Progenitor cell of endocrine pancreas (in vitro differentiated cells): ENCODE measurements at regions not wholly inside any gene's neighbourhood (a gene's known extent, or its start where the extent isn't known, plus 50 kb on each side); places are given as distances from the start of the nearest gene placed in this dataset.

ENCODE experiments used
- DNase-seq: peaks from one replicate; pipeline ENCODE4 v3.0.0; 2021; ENCODE audit warnings: low spot score; ENCODE audit not compliant: unreplicated experiment
- H3K27ac Mint-ChIP-seq: 2 replicates; pipeline ENCODE4 v1.8.0; 2021; ENCODE audit warnings: mild to moderate bottlenecking, moderate library complexity, mixed read lengths
- H3K27me3 Mint-ChIP-seq: 2 replicates; pipeline ENCODE4 v1.8.0; 2021; ENCODE audit warnings: mixed read lengths
- H3K36me3 Mint-ChIP-seq: 2 replicates; pipeline ENCODE4 v1.8.0; 2022; ENCODE audit warnings: mixed read lengths; ENCODE audit not compliant: insufficient read depth
- H3K4me1 Mint-ChIP-seq: 2 replicates; pipeline ENCODE4 v1.8.0; 2021; ENCODE audit warnings: low read depth, mixed read lengths
- H3K4me3 Mint-ChIP-seq: 2 replicates; pipeline ENCODE4 v1.8.0; 2021; ENCODE audit warnings: low read depth, mild to moderate bottlenecking, moderate library complexity, mixed read lengths
- H3K9me3 Mint-ChIP-seq: 2 replicates; pipeline ENCODE4 v1.8.0; 2021; ENCODE audit warnings: low read depth, mixed read lengths
- TF ChIP-seq, protein P1 (sequence below): fragments of 200-600 bp; sonication (generic); IDR thresholded peaks from one replicate; pipeline ENCODE4 v1.5.0; 2021; ENCODE audit warnings: antibody characterized with exemption, mild to moderate bottlenecking; ENCODE audit not compliant: unreplicated experiment

DNA sequence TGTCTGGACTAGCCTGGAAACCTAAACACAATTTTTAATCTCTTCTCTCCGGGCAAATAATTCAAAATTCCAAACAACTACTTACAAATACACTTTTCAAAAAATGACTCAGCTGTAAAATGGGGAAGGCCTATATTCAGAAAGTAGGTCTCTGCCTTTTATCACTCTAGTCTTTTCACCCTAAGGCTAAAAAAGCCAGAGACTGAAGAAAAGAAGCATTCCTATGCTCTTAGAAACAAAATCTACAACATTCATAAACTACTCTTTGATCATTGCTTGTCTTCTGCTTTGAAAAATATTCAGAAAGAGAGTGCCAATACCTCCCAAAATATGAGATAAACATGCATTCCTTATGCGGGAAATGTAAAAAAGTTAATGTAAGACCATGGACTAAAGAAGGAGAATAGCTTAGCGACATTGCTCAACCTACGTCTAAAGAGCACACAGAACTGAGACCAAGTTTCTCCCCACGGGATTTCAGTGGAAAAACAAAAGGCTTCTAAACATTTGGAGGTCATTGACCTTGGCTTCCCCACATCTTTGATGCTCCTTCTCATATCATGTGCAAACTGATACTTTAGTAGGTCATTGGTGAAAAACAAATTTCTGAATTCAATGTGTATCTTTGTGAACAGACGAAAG lies 74.4 kb upstream of the EPB41L3 start:
- no peak overlapping the region for H3K4me3 Mint-ChIP-seq
- no peaks in the 10 kb centered on the region for H3K36me3 Mint-ChIP-seq
- TF ChIP-seq, protein P1, sequence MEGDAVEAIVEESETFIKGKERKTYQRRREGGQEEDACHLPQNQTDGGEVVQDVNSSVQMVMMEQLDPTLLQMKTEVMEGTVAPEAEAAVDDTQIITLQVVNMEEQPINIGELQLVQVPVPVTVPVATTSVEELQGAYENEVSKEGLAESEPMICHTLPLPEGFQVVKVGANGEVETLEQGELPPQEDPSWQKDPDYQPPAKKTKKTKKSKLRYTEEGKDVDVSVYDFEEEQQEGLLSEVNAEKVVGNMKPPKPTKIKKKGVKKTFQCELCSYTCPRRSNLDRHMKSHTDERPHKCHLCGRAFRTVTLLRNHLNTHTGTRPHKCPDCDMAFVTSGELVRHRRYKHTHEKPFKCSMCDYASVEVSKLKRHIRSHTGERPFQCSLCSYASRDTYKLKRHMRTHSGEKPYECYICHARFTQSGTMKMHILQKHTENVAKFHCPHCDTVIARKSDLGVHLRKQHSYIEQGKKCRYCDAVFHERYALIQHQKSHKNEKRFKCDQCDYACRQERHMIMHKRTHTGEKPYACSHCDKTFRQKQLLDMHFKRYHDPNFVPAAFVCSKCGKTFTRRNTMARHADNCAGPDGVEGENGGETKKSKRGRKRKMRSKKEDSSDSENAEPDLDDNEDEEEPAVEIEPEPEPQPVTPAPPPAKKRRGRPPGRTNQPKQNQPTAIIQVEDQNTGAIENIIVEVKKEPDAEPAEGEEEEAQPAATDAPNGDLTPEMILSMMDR = no peak
- no peaks in the 10 kb centered on the region for H3K9me3 Mint-ChIP-seq
- no peak overlapping the region for H3K27ac Mint-ChIP-seq
- no peaks in the 10 kb centered on the region for H3K4me1 Mint-ChIP-seq
- DNase-seq = no peak
- no peaks in the 10 kb centered on the region for H3K27me3 Mint-ChIP-seq

DNA sequence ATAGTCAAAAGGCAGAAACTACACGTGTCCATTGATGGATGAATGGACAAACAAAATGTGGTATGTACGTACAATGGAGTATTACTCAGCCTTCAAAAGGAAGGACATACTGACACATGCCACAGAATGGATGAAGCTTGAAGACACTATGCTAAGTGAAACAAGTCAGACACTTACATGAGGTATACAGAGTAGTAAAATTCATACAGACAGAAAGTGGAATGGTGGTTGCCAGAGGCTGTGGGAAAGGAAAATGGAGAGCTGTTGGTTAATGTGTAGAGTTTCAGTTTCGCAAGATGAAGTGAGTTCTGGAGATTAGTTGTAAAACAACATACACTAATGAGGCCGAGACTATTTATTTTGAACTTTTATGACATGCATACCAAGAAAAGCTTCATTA lies 67.4 kb upstream of the EPB41L3 start:
- no peaks in the 10 kb centered on the region for H3K27me3 Mint-ChIP-seq
- H3K27ac Mint-ChIP-seq = no peak overlapping the region
- no peak for DNase-seq
- no peaks in the 10 kb centered on the region for H3K36me3 Mint-ChIP-seq
- peaks cover 2% of the 10 kb centered on the region for H3K9me3 Mint-ChIP-seq
- TF ChIP-seq, protein P1 = no peak
- no peak overlapping the region for H3K4me3 Mint-ChIP-seq
- H3K4me1 Mint-ChIP-seq = no peaks in the 10 kb centered on the region

DNA sequence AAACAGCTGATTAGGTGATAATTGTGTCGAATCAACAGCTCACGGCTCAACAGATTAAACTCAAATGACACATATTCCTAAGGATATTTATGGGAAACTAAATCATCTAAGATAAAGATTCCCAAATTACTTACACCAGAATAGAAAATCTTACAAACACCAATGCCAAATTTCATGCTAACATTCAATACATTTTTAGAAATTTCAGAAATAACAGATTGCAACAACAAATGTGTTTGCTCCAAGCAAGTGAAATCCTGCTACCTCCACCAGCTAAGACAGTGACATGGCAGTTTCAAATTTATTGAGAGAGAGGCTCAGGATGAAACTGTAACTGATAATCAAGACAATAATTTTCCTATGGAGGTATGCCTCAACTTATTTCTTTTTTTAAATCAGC lies 65.0 kb upstream of the EPB41L3 start:
- TF ChIP-seq, protein P1 = no peak

DNA sequence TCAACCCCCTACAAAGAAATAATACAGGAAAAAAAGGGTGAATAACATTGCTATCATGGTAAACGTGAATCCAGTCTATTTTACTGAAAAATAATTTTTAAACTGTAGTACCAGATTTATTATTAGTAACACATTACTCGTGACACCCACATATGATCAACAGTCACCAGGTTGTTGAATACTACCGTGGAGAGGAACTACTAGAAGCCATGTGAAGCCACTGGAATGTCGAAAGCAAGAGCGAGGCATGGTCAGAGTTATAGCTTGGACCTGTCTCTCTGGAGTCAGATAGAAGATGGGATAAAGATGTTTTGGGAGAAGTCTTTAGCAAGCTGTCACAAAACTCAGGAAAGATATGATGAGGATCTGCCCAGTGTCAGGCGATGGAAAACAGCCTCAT lies 63.2 kb upstream of the EPB41L3 start:
- no peak for DNase-seq
- peaks cover 11% of the 10 kb centered on the region for H3K4me1 Mint-ChIP-seq
- TF ChIP-seq, protein P1 = no peak
- no peaks in the 10 kb centered on the region for H3K36me3 Mint-ChIP-seq
- H3K4me3 Mint-ChIP-seq = no peak overlapping the region
- no peaks in the 10 kb centered on the region for H3K27me3 Mint-ChIP-seq
- no peak overlapping the region for H3K27ac Mint-ChIP-seq
- peaks cover 2% of the 10 kb centered on the region for H3K9me3 Mint-ChIP-seq

More for the DNA sequence above, 65.0 kb upstream of the EPB41L3 start:
- Mint-ChIP-seq H3K36me3 (no peaks in the 10 kb centered on the region), H3K9me3 (peaks cover 2% of the 10 kb centered on the region), H3K27me3 (no peaks in the 10 kb centered on the region), H3K4me1 (no peaks in the 10 kb centered on the region), H3K4me3 (no peak overlapping the region), H3K27ac (no peak overlapping the region)
- DNase-seq = no peak

DNA sequence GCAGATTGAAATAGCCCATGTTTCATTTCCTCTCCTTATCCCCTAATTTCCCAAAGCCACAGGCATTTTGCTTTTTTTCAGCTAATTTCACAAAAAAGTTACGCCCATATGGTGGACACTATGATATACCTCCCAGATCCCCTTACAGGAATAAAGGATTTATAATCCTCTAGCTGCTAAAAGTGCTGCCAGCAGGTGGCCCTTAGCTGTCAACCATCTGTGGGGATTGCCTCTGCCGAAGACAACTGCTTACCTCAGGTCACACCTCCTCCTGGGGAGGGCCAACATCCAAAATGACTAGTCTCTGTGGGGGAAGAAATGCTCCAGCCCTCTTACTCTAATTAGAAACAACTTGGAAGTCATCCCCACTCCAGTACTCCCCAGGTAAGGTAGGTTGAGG lies 61.0 kb upstream of the EPB41L3 start:
- H3K9me3 Mint-ChIP-seq = no peaks in the 10 kb centered on the region
- H3K27me3 Mint-ChIP-seq = no peaks in the 10 kb centered on the region
- no peak overlapping the region for H3K27ac Mint-ChIP-seq
- no peaks in the 10 kb centered on the region for H3K36me3 Mint-ChIP-seq
- no peak for DNase-seq
- H3K4me3 Mint-ChIP-seq = no peak overlapping the region
- TF ChIP-seq, protein P1 = no peak
- peaks cover 27% of the 10 kb centered on the region for H3K4me1 Mint-ChIP-seq
